Spleen (tissue), 7 donors: ENCODE measurements at regions not wholly inside any gene's neighbourhood (a gene's known extent, or its start where the extent isn't known, plus 50 kb on each side); places are given as distances from the start of the nearest gene placed in this dataset.

Experiments
- CTCF ChIP-seq, 11 experiments: fragments of 200-600 bp in 7 of 11; fragments of 450-650 bp in 4 of 11; sonication (generic) in 4 of 11; IDR thresholded peaks in 8 of 11; conservative IDR thresholded peaks in 3 of 11; 1 replicate in 7 of 11; 2 replicates in 4 of 11; pipeline versions ENCODE4 v1.4.0 to v1.8.0; 2016 to 2021; ENCODE audit warnings: antibody characterized with exemption in 11 of 11, inconsistent platforms in 4 of 11, mild to moderate bottlenecking in 1 of 11
- POLR2A ChIP-seq, 3 donors: fragments of 450-650 bp; IDR thresholded peaks; one replicate each; pipeline ENCODE4 v1.5.1; 2017; ENCODE audit warnings: antibody characterized with exemption in 3 of 3, mild to moderate bottlenecking in 1 of 3
- POLR2AphosphoS5 ChIP-seq, 3 donors: sonication (generic); formaldehyde crosslinking; IDR thresholded peaks; one replicate each; pipeline ENCODE4 v1.5.1; 2017; ENCODE audit warnings: antibody characterized with exemption in 3 of 3
- donor health status: DM: no; HTN: no; CAD: no; lungs with moderate emphysema.
- donor health status: DM: no; HTN: no; CAD: no.
- donor health status: DM: no; HTN: no; CAD: no.

- TF ChIP-seq POLR2A (IDR thresholded peaks at IDR 0.05) (no peak), CTCF (IDR thresholded peaks at IDR 0.05 in 8 of 11, conservative IDR thresholded peaks at IDR 0.05 in 3 of 11) (no peak), POLR2AphosphoS5 (IDR thresholded peaks at IDR 0.05) (no peak)
Measured at GRCh38 chr3:69684309-69684961, 54.8 kb upstream of the MITF start.
